Tibial artery (tissue), 4 donors: ENCODE measurements at regions not wholly inside any gene's neighbourhood (a gene's known extent, or its start where the extent isn't known, plus 50 kb on each side); places are given as distances from the start of the nearest gene placed in this dataset.

Experiments used
- DNase-seq, 2 donors: peaks; one replicate each; pipeline ENCODE4 v3.0.0-alpha.2; 2019
- H3K27ac ChIP-seq, 2 donors: fragments of 200-600 bp; sonication (generic) in 1 of 2; 1 replicate in 1 of 2; 2 replicates in 1 of 2; pipeline ENCODE4 v1.5.1; 2018 to 2019; ENCODE audit warnings: mild to moderate bottlenecking in 1 of 2
- H3K27me3 ChIP-seq, 2 donors: fragments of 200-600 bp; sonication (generic) in 1 of 2; one replicate each; pipeline versions ENCODE4 v1.5.1 to v1.6.0; 2016 to 2019
- H3K36me3 ChIP-seq, 3 donors: fragments of 200-600 bp; sonication (generic) in 2 of 3; one replicate each; pipeline ENCODE4 v1.5.1; 2016 to 2019; ENCODE audit warnings: mild to moderate bottlenecking in 2 of 3
- H3K4me1 ChIP-seq, 4 donors: fragments of 200-600 bp; sonication (generic) in 2 of 4; 1 replicate in 3 of 4; 2 replicates in 1 of 4; pipeline ENCODE4 v1.5.1; 2016 to 2019
- H3K4me3 ChIP-seq, 2 donors: fragments of 200-600 bp; sonication (generic) in 1 of 2; 1 replicate in 1 of 2; 2 replicates in 1 of 2; pipeline ENCODE4 v1.5.1; 2018 to 2019; ENCODE audit warnings: mild to moderate bottlenecking in 2 of 2
- H3K9me3 ChIP-seq, 3 donors: fragments of 200-600 bp; sonication (generic) in 1 of 3; one replicate each; pipeline ENCODE4 v1.5.1; 2016 to 2019
- CTCF ChIP-seq, 2 experiments: fragments of 200-600 bp in 1 of 2; fragments of 450-650 bp in 1 of 2; IDR thresholded peaks; one replicate each; pipeline ENCODE4 v1.5.1; 2017 to 2019; ENCODE audit warnings: antibody characterized with exemption in 2 of 2, mild to moderate bottlenecking in 1 of 2, moderate library complexity in 1 of 2
- intact Hi-C: fragments of 100-400 bp; cut with DNase I; formaldehyde crosslinking; loops from one replicate; pipeline ENCODE4 v1.15.0; 2023; ENCODE audit warnings: low total_unique reads

DNA sequence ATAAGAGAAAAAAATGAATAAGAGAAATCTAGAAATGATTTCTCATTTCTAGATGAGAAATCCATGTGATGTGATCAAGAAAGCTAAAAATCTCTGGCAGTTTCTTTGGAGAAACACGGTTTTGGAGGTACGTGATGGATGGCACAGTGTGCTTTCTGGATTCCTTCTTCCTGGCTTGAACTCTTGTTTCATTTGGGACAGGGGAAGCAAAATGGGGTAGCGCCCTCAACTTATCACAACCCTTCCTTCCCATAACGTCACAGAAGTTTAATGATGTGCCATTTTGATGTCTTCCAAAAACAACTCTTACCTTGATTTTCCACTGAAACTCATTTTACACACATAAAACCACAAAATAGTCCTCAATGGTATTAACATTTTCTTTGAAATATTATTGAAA lies 1037.3 kb downstream of the ROBO2 start:
- no peaks in the 10 kb centered on the region for H3K36me3 ChIP-seq
- intact Hi-C loops: loop anchor here (5.0 kb wide), 1 partner anchor 1625 kb away; no protein-coding TSS in a partner anchor
- TF ChIP-seq CTCF (IDR thresholded peaks at IDR 0.05): no peak

DNA sequence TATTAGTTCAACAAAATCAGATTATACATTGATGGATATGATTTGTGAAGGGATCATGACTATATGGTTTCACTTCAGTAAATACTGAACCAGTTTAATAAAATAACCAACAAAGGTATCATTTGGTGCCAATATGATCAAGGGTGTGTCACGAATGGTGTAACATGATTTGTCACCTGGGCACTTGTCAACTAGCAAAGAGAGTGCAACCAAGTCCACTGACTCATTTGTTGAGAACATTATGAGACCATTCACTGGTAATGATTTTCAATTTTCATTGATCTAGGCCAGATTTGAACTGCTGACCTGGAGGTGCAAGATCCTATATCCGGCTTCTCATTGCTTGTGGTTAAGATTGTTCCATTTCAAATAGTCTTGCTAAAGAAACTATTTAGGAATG lies 1037.9 kb downstream of the ROBO2 start:
- TF ChIP-seq CTCF (IDR thresholded peaks at IDR 0.05): no peak
- Histone ChIP-seq H3K36me3 (no peaks in the 10 kb centered on the region), H3K9me3 (no peaks in the 10 kb centered on the region), H3K27me3 (no peaks in the 10 kb centered on the region), H3K27ac (no peak overlapping the region), H3K4me3 (no peak overlapping the region), H3K4me1 (no peaks in the 10 kb centered on the region)
- intact Hi-C loops: loop anchor here (5.0 kb wide), 1 partner anchor 1626 kb away; no protein-coding TSS in a partner anchor
- no peak for DNase-seq

More for the DNA sequence above, 1037.3 kb downstream of the ROBO2 start:
- H3K9me3 ChIP-seq: no peaks in the 10 kb centered on the region
- H3K27me3 ChIP-seq: no peaks in the 10 kb centered on the region
- H3K27ac ChIP-seq: no peak overlapping the region
- no peaks in the 10 kb centered on the region for H3K4me1 ChIP-seq
- H3K4me3 ChIP-seq: no peak overlapping the region
- no peak for DNase-seq

- Histone ChIP-seq H3K27ac (no peak overlapping the region), H3K27me3 (no peaks in the 10 kb centered on the region), H3K9me3 (no peaks in the 10 kb centered on the region), H3K36me3 (no peaks in the 10 kb centered on the region), H3K4me3 (no peak overlapping the region), H3K4me1 (no peaks in the 10 kb centered on the region)
- no peak for TF ChIP-seq CTCF (IDR thresholded peaks at IDR 0.05)
- intact Hi-C loops: loop anchor here (5.0 kb wide), 1 partner anchor 1627 kb away; no protein-coding TSS in a partner anchor
- no peak for DNase-seq
Measured at GRCh38 chr3:78079514-78079913, 1039.6 kb downstream of the ROBO2 start.

DNA sequence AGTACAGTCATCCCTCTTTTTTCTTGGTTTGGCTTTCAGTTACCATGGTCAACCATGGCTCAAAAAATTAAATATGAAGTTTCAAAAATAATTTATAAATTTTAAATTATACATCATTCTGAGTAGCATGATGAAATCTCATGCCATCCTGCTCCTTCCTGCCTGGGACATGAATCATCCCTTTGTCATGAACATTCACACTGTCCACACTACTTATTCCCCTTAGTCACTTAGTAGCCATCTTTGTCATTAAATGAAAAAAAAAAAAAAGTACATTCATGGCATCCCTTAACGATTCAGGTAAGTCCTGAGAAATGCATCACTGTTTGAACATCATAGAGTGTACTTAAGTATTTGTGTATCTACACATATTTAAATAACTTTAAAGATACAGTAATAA lies 1046.3 kb downstream of the ROBO2 start:
- Histone ChIP-seq H3K27ac (no peak overlapping the region), H3K36me3 (no peaks in the 10 kb centered on the region), H3K4me3 (no peak overlapping the region), H3K27me3 (no peaks in the 10 kb centered on the region), H3K9me3 (no peaks in the 10 kb centered on the region), H3K4me1 (no peaks in the 10 kb centered on the region)
- DNase-seq: no peak
- intact Hi-C loops: no loop called here
- TF ChIP-seq CTCF (IDR thresholded peaks at IDR 0.05): no peak

GRCh38 chr3:78087134-78087533 lies 1047.2 kb downstream of the ROBO2 start:
- no peak for DNase-seq
- H3K36me3 ChIP-seq: no peaks in the 10 kb centered on the region
- H3K27me3 ChIP-seq: no peaks in the 10 kb centered on the region
- intact Hi-C loops: no loop called here
- no peak overlapping the region for H3K27ac ChIP-seq
- H3K9me3 ChIP-seq: no peaks in the 10 kb centered on the region
- no peak for TF ChIP-seq CTCF (IDR thresholded peaks at IDR 0.05)
- peaks cover 0 to 3% (median 0%) of the 10 kb centered on the region in 4 donors for H3K4me1 ChIP-seq
- H3K4me3 ChIP-seq: no peak overlapping the region

DNA sequence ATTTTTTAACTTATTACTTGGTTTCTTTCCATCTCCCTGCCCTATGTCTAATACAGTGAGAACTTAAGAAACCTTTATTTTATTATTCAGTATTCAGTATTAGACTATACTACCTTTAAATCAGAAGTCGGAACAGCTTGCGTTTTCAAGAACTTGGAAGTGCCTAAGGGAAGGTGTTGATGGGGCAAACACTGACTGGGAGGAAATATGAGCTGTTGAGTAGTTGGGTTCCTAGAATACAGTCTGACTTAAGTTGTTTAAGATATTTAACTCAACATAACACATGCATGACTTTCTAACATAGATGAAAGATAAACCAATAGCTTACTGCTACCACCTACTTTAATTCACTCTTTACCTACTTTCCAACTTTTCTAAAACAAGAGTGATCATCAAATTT lies 1048.1 kb downstream of the ROBO2 start:
- no peak for TF ChIP-seq CTCF (IDR thresholded peaks at IDR 0.05)
- Histone ChIP-seq H3K27me3 (no peaks in the 10 kb centered on the region), H3K4me1 (peaks cover 0 to 4% (median 0%) of the 10 kb centered on the region in 4 donors)

More for the DNA sequence above, 1048.1 kb downstream of the ROBO2 start:
- H3K27ac ChIP-seq: no peak overlapping the region
- H3K36me3 ChIP-seq: no peaks in the 10 kb centered on the region
- intact Hi-C loops: no loop called here
- H3K9me3 ChIP-seq: no peaks in the 10 kb centered on the region
- no peak overlapping the region for H3K4me3 ChIP-seq
- no peak for DNase-seq
